K562 (cell line): ENCODE measurements at regions not wholly inside any gene's neighbourhood (a gene's known extent, or its start where the extent isn't known, plus 50 kb on each side); places are given as distances from the start of the nearest gene placed in this dataset.

Source experiments
- ATAC-seq: fragments of 200-7000 bp; cut with Tn5 transposase; 3 replicates; pipeline ENCODE4 v1.9.1; 2020; ENCODE audit warnings: moderate library complexity
- BruUV-seq: library from RNA; stranded (reverse); fragments of 400-500 nt; replicated peaks from 2 replicates; lab custom pipeline; 2021; lab: Mats Ljungman, UMichigan
- CTCF ChIA-PET: fragments of 300-600 bp; formaldehyde crosslinking; extraction: SDS; loops from one replicate; lab custom pipeline; 2021; ENCODE audit warnings: low intra/inter-chr PET ratio; lab: Yijun Ruan, JAX
- POLR2A ChIA-PET: fragments of 300-600, 350-650 bp; sonication (Branson Sonifier 250); formaldehyde crosslinking; extraction: SDS; loops from one replicate; lab custom pipeline; 2021; ENCODE audit warnings: antibody characterized with exemption, inconsistent platforms; lab: Yijun Ruan, JAX
- DNase-seq, 4 experiments: peaks; one replicate each; pipeline versions ENCODE4 v3.0.0 to v3.0.0-alpha.2; 2011 to 2018; ENCODE audit warnings: low spot score in 3 of 4, mixed read lengths in 3 of 4; ENCODE audit errors: extremely low read depth in 1 of 4
- FAIRE-seq: peaks from 2 replicates; lab custom pipeline; 2011; peaks lifted over from hg19 to GRCh38; lab: Jason Lieb, UNC
- H2AFZ ChIP-seq: 2 replicates; pipeline ENCODE4 v1.6.0; 2011; ENCODE audit warnings: low read depth, low read length, control low read depth, inconsistent platforms
- H3K27ac ChIP-seq: fragments of 200-600 bp; 3 replicates; pipeline ENCODE4 v1.8.0; 2011; ENCODE audit warnings: low read depth, mild to moderate bottlenecking, control low read depth, inconsistent platforms, low read length, moderate library complexity, mixed read lengths; ENCODE audit errors: extremely low read depth
- H3K27me3 ChIP-seq, 2 experiments: fragments of 300-600 bp in 1 of 2; 2 replicates in 1 of 2; 3 replicates in 1 of 2; pipeline versions ENCODE4 v1.6.0 to v1.8.0; 2011; ENCODE audit warnings: inconsistent platforms in 2 of 2, low read length in 2 of 2, mild to moderate bottlenecking in 1 of 2, mixed read lengths in 1 of 2, moderate library complexity in 1 of 2; ENCODE audit not compliant: control insufficient read depth in 2 of 2, insufficient read depth in 2 of 2
- H3K36me3 ChIP-seq: fragments of 300-600 bp; 3 replicates; pipeline ENCODE4 v1.8.0; 2011; ENCODE audit warnings: mild to moderate bottlenecking, low read length, inconsistent platforms; ENCODE audit not compliant: control insufficient read depth, insufficient read depth
- H3K4me1 ChIP-seq, 2 experiments: fragments of 200-600 bp in 1 of 2; replicated peaks in 1 of 2; 2 replicates in 1 of 2; 3 replicates in 1 of 2; pipeline versions ENCODE4 v1.5.1 to v1.8.0; 2011; ENCODE audit warnings: inconsistent platforms in 2 of 2, low read length in 2 of 2, mild to moderate bottlenecking in 1 of 2, mixed read lengths in 1 of 2, moderate library complexity in 1 of 2; ENCODE audit not compliant: control insufficient read depth in 2 of 2, insufficient read depth in 2 of 2
- H3K4me2 ChIP-seq: 2 replicates; pipeline ENCODE4 v1.6.1; 2011; ENCODE audit warnings: low read length, control low read depth, inconsistent platforms, mixed read lengths; ENCODE audit not compliant: insufficient read depth
- H3K4me3 ChIP-seq: fragments of 200-600 bp; sonication (generic), shearing (Covaris generic); 2 replicates; pipeline ENCODE4 v1.5.1; 2016; ENCODE audit warnings: control low read depth, inconsistent platforms
- H3K79me2 ChIP-seq: fragments of 200-600 bp; 3 replicates; pipeline ENCODE4 v1.8.0; 2011; ENCODE audit warnings: low read length, inconsistent platforms; ENCODE audit not compliant: control insufficient read depth, insufficient read depth
- H3K9ac ChIP-seq, 2 experiments: 2 replicates each; pipeline versions ENCODE4 v1.6.0 to v1.6.1; 2011; ENCODE audit warnings: low read depth in 2 of 2, low read length in 2 of 2, control low read depth in 1 of 2, inconsistent platforms in 1 of 2, mild to moderate bottlenecking in 1 of 2, mixed read lengths in 1 of 2; ENCODE audit not compliant: insufficient read depth in 1 of 2
- H3K9me1 ChIP-seq: one replicate; pipeline ENCODE4 v1.6.0; 2011; ENCODE audit warnings: inconsistent platforms, mild to moderate bottlenecking, low read length, moderate library complexity; ENCODE audit not compliant: control insufficient read depth, insufficient read depth
- H3K9me3 ChIP-seq: replicated peaks from 2 replicates; pipeline ENCODE4 v1.5.1; 2011; ENCODE audit warnings: low read depth, low read length, inconsistent platforms; ENCODE audit not compliant: control insufficient read depth, insufficient read depth
- H4K20me1 ChIP-seq: replicated peaks from 2 replicates; pipeline ENCODE4 v1.6.1; 2011; ENCODE audit warnings: low read length, inconsistent platforms, mixed read lengths; ENCODE audit not compliant: control insufficient read depth, insufficient read depth
- ASH1L ChIP-seq: fragments of 450-650 bp; IDR thresholded peaks from 2 replicates; pipeline ENCODE4 v1.6.1; 2018; ENCODE audit warnings: borderline replicate concordance, mild to moderate bottlenecking, low read depth; ENCODE audit not compliant: partially characterized antibody
- CBFB ChIP-seq: sonication (generic); formaldehyde crosslinking; IDR thresholded peaks from 2 replicates; pipeline ENCODE4 v1.4.0; 2020; ENCODE audit warnings: mild to moderate bottlenecking, missing genetic modification reagents
- CHD2 ChIP-seq: IDR thresholded peaks from 2 replicates; pipeline ENCODE4 v1.6.1; 2011; ENCODE audit warnings: low read depth, low read length
- GTF2F1 ChIP-seq: IDR thresholded peaks from 2 replicates; pipeline ENCODE4 v1.6.1; 2011; ENCODE audit warnings: low read depth, low read length, improper control_type of control experiment
- HSF4 ChIP-seq: fragments of 250-450 bp; sonication (Bioruptor Pico); IDR thresholded peaks from 2 replicates; pipeline ENCODE4 v2.1.2; 2022; ENCODE audit warnings: mild to moderate bottlenecking, moderate library complexity, borderline replicate concordance
- NFRKB ChIP-seq: fragments of 450-650 bp; IDR thresholded peaks from 2 replicates; pipeline ENCODE4 v1.6.1; 2016; ENCODE audit warnings: low read depth
- USF1 ChIP-seq: sonication (generic); formaldehyde crosslinking; IDR thresholded peaks from 2 replicates; pipeline ENCODE4 v1.9.0; 2022; ENCODE audit warnings: mild to moderate bottlenecking, missing genetic modification reagents
- ZNF212 ChIP-seq: fragments of 450-650 bp; formaldehyde crosslinking; IDR thresholded peaks from 2 replicates; pipeline ENCODE4 v1.4.0; 2020; ENCODE audit warnings: mild to moderate bottlenecking
- ZNF224 ChIP-seq: sonication (generic); formaldehyde crosslinking; IDR thresholded peaks from 2 replicates; pipeline ENCODE4 v1.8.0; 2022; ENCODE audit warnings: mild to moderate bottlenecking, missing genetic modification reagents
- ZNF253 ChIP-seq: fragments of 250-450 bp; sonication (Bioruptor Pico); conservative IDR thresholded peaks from 2 replicates; pipeline ENCODE4 v1.6.1; 2021; ENCODE audit warnings: mild to moderate bottlenecking
- ZNF449 ChIP-seq: fragments of 250-450 bp; sonication (Bioruptor Pico); IDR thresholded peaks from 2 replicates; pipeline ENCODE4 v1.8.0; 2022; ENCODE audit warnings: moderate library complexity, mild to moderate bottlenecking, inconsistent platforms
- ZNF75A ChIP-seq: fragments of 450-650 bp; formaldehyde crosslinking; IDR thresholded peaks from 2 replicates; pipeline ENCODE4 v1.4.0; 2020; ENCODE audit warnings: mild to moderate bottlenecking
- ZNF79 ChIP-seq: fragments of 250-450 bp; sonication (Bioruptor Pico); IDR thresholded peaks from 2 replicates; pipeline ENCODE4 v1.4.0; 2020; ENCODE audit warnings: low read depth, mild to moderate bottlenecking, moderate library complexity
- WGBS: fragments of 100-300 bp; shearing (Covaris generic); methylation state at CpG from one replicate; pipeline ENCODE4 v1.1.6; 2016; ENCODE audit warnings: low coverage, mixed read lengths; ENCODE audit not compliant: insufficient coverage; ENCODE audit errors: missing lambda C conversion rate; 5-methylcytosine and 5-hydroxymethylcytosine counted together
- in situ Hi-C: fragments of 300-500 bp; cut with MboI; formaldehyde crosslinking; loops from 4 replicates; pipeline ENCODE4 v1.15.0; 2018; ENCODE audit warnings: inconsistent platforms, mixed read lengths
- intact Hi-C: fragments of 100-400 bp; cut with micrococcal nuclease; formaldehyde crosslinking; loops from 2 replicates; pipeline ENCODE4 v1.14.2; 2022

- intact Hi-C loops: no loop called here
- Histone ChIP-seq H3K27ac (no peak overlapping the region), H2AFZ (no peak overlapping the region), H3K4me1 (no peaks in the 10 kb centered on the region), H3K27me3 (peaks cover 0 to 5% of the 10 kb centered on the region in 2 experiments; a peak in 2 of 5 replicates), H3K9me1 (no peaks in the 10 kb centered on the region), H3K9me3 (no peaks in the 10 kb centered on the region), H3K36me3 (no peaks in the 10 kb centered on the region), H3K9ac (no peak overlapping the region)
- CTCF ChIA-PET: no interaction called here
- WGBS: 0% methylated on average over 2 of the region's 2 CpGs
- in situ Hi-C loops: no loop called here
- no TSS peak for BruUV-seq
- DNase-seq: no peak
- TF ChIP-seq ZNF212 (CRISPR knock-in tag): no peak
- no peak for TF ChIP-seq NFRKB
- no peak for TF ChIP-seq CBFB (CRISPR knock-in tag)
- TF ChIP-seq CHD2: no peak
- TF ChIP-seq ZNF253 (CRISPR knock-in tag): no peak
- no peak for TF ChIP-seq ZNF449 (CRISPR knock-in tag)
- no peak for TF ChIP-seq GTF2F1
- TF ChIP-seq ZNF79: no peak
- TF ChIP-seq ZNF75A (CRISPR knock-in tag): no peak
- TF ChIP-seq ASH1L: no peak
- TF ChIP-seq USF1 (CRISPR knock-in tag): no peak
- TF ChIP-seq HSF4 (CRISPR knock-in tag): no peak
- TF ChIP-seq ZNF224 (CRISPR knock-in tag): no peak
- TF ChIP-seq, all 486 proteins: peak for 0
- POLR2A ChIA-PET: interaction anchor here (0.8 to 1.3 kb wide), 2 partner anchors 8 to 9 kb away, joined by 3 read pairs; no protein-coding TSS in a partner anchor
- no peaks in the 10 kb centered on the region for H4K20me1 ChIP-seq
- no peaks in the 10 kb centered on the region for H3K79me2 ChIP-seq
- FAIRE-seq: no peak
- ATAC-seq: no peak
- no peak overlapping the region for H3K4me3 ChIP-seq
- H3K4me2 ChIP-seq: no peak overlapping the region
These were observed 310.6 kb downstream of the C1D start for GRCh38 chr2:67752199-67752598.
